Stimulated activated CD8-positive, alpha-beta memory T cell treated with anti-CD3 and anti-CD28 coated beads, Interleukin-2, amount 100 ng/mL, for 1 hour (primary cell): ENCODE measurements at regions not wholly inside any gene's neighbourhood (a gene's known extent, or its start where the extent isn't known, plus 50 kb on each side); places are given as distances from the start of the nearest gene placed in this dataset.

ENCODE experiments used
- DNase-seq, 2 donors: peaks; one replicate each; pipeline ENCODE4 v3.0.0-alpha.2; 2020; ENCODE audit warnings: low read depth in 2 of 2

DNA sequence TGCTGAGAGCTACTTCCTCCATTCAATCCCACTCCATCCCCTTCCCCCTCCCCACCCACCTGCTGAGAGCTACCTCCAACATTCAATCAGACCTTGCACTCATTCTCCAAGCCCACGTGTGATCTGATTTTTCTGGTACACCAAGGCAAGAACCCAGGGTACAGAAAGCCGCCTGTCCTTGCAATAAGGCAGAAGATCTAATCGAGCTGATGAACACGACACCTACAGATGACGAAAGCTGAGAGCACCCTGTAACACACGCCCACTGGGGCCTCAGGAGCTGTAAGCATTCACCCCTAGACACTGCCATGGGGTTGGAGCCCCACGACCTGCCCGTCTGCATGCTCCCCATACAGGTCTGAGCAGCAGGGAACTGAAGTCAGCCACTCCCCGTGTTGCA lies 58.3 kb downstream of the TRIML1 start:
- DNase-seq, result no peak

GRCh38 chr4:188198982-188199792 lies 59.9 kb downstream of the TRIML1 start:
- no peak for DNase-seq

DNA sequence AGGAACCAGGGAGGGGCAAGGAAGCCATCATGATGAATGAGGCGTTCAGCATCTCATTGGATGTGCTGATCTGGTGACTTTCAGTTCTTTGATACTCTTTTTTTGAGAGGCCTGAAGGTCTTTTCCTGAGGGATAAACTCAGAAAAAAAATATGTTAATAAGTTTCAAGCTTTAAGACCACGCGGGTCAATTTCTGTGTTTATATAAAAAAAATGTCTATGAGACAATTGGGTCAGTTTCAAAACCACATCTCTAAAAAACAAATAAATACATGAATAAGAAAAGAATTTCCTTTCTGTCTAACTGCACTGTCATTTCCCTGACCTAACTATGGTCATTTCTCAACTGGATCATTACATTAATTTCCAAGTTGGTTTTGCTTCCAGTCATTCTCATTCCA lies 62.6 kb downstream of the TRIML1 start:
- DNase-seq, result no peak

- no peak for DNase-seq
These were observed 67.5 kb downstream of the TRIML1 start for GRCh38 chr4:188206783-188207182.

DNA sequence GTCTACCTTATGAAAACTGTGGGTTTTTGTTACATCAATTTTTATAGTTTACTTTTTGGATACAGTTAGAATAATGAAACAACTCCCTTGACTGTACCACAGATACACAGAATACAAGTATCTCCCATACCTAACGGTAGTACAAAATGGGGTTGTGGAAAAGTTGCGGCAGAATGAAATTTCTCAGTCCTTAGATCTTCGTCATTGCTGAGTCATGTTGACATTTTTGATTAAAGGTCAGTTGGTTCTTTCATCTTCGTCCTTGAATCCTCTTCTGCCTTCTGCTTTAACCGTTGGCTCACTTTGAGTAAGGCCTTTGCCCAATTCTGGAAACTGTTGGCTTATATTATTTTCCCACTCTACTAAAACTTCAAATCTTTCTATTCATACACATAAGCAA lies 75.6 kb downstream of the TRIML1 start:
- no peak for DNase-seq

GRCh38 chr4:188218392-188218791 lies 79.2 kb downstream of the TRIML1 start:
- no peak for DNase-seq

DNA sequence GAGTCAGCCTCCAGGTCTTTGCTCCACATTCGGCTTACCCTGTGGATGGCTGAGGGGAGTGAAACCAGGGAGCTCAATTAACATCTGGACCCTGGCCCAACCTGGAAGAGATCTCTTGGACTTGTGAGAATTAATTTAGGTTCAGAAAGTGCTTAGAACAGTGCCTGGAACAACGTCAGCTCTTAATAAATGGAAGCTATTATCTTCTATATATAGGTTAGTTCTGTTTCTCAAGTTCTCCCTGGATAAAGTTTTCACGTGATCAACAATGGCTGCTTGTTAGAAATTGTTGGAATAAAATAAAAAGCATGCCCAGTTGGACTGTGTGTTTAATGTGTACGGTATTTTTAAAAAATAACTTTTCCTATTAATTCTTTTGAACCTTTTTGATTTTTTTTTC lies 80.8 kb downstream of the TRIML1 start:
- no peak for DNase-seq

DNA sequence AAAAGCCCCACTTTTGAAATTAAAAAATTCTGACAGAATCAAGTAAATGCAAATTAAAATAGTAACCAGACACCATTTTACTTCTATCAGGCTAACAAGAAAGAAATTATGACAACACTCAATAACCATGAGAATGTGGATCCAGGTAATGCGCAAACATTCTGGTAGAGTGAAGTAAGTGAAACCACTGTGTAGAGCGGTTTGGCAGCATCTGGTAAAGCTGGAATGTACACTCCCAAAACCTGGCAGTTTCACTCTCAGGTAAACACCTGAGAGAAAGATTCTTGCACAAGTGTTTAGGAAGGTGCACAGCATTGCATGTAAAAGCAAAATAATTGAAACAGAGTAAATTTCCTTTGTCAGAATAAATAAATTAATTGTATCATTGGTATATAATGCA lies 81.8 kb downstream of the TRIML1 start:
- DNase-seq, result no peak

DNA sequence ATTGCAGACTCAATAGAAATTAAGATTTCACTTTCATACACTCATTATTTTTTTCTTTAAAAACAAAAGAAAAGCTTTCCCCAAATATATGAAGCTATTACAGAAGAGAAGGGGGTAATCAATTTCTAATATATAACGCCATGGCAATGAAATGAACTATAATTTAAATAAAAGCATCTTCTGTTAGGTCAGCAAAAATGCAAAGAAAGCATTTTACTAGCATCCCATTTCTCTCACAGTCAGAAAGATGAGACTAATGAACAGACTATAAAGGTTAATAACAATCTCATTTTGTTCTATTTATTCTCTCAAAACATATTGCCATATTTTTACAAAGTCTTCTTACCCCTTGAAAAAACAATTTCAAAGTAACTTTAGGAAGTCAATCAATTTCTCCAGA lies 89.0 kb downstream of the TRIML1 start:
- no peak for DNase-seq

DNA sequence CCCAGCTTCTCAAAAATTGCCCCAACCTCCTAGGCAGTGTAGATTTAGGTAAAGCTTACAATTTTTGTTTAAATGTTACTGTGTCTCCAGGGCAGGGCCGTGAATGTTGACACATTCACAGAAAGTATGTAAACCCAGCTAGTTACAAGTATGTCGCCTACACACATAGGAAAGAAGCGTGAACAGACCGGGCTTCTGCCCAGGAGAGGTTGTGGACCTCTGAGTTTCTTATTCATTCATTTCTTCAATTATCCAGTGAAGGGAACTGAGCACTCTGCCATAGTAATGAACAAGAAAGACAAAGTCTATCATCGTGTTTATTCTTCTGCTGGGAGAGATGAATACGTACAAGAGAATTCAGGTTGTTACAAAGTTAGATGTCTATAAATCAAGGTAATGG lies 93.2 kb downstream of the TRIML1 start:
- no peak for DNase-seq

DNA sequence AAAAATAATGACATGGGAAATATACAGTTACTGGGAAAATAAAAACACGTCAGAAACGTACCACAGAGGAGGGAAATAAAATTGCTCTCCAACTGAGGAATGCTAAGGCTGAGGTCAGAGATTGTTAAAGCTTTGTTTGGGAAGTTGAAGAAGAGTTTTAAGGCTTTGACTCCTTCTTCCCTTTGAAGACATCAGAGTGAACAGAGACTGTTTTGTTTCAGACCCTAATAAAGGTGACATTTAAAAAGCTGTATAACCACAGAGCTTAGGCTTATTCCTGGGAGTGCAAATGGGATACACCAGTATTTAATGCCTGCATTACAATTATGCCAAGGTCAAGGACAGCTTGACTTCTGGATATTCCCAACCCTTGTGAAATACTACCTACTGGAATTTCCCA lies 102.8 kb downstream of the TRIML1 start:
- DNase-seq, result no peak

GRCh38 chr4:188245651-188246050 lies 106.4 kb downstream of the TRIML1 start:
- DNase-seq, result no peak

DNA sequence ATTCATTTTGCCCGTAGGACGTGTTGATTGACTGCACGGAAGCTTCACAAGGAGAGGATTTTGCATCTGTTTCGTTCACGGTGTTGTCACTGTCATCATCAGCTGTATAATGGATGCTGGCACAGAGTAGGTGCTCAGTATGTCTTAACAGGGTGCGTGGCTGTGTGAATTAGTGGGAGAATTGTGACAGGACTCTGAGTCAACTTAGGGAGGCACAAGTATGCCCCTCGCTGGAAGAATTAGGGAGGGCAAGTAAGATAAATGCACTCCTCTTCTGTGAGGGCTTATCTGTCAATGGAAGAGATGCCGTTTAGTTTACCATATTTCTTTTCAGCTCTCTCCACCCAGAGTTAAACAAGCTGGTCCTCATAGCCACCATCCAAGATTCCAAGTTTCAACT lies 107.2 kb downstream of the TRIML1 start:
- no peak for DNase-seq

GRCh38 chr4:188254211-188254610 lies 115.0 kb downstream of the TRIML1 start:
- no peak for DNase-seq

- DNase-seq, result no peak
These were observed 123.2 kb downstream of the TRIML1 start for GRCh38 chr4:188262464-188262863.

DNA sequence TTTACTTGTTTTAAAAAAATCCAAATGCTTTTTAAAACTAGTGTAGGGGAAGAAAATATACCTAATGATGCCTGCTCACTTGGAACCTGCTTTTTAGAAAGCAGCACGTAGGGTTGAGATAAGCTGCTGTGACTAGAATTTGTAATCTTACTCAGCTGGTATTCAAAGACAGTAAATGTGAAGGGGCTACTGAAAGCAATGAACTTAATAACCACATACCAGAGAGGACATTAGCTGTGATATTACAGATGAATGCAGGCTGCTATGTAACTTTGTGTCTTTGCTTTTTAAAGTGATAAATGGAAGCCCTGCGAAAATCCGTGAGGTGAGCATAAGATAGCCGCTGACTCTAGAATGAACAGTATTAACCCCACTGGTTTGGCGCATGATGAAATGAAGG lies 124.1 kb downstream of the TRIML1 start:
- no peak for DNase-seq

- DNase-seq, result no peak
These were observed 127.1 kb downstream of the TRIML1 start for GRCh38 chr4:188266386-188266785.

GRCh38 chr4:188268131-188268908 lies 129.1 kb downstream of the TRIML1 start:
- no peak for DNase-seq

- DNase-seq, result no peak
These were observed 131.2 kb downstream of the TRIML1 start for GRCh38 chr4:188270273-188271069.

GRCh38 chr4:188275686-188276085 lies 136.4 kb downstream of the TRIML1 start:
- no peak for DNase-seq

DNA sequence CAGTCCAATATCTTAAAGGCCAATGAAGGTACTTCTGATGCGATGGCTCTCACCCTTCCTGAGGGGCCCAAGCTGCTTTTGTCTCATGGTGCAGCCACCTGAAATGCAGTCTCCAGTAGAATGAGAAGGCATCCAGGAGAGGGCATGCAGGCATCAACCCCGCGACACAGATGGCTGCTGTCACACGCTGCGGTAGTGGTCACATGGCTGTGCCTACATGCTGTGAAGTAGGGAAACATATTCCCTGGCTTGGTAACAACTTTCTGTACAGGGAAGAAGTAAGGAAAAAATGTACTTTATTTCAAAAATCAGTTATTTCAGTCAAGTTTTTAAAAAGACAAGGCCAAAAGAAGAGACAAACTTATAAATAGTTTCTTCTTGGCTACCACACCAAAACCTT lies 139.9 kb downstream of the TRIML1 start:
- DNase-seq, result no peak

DNA sequence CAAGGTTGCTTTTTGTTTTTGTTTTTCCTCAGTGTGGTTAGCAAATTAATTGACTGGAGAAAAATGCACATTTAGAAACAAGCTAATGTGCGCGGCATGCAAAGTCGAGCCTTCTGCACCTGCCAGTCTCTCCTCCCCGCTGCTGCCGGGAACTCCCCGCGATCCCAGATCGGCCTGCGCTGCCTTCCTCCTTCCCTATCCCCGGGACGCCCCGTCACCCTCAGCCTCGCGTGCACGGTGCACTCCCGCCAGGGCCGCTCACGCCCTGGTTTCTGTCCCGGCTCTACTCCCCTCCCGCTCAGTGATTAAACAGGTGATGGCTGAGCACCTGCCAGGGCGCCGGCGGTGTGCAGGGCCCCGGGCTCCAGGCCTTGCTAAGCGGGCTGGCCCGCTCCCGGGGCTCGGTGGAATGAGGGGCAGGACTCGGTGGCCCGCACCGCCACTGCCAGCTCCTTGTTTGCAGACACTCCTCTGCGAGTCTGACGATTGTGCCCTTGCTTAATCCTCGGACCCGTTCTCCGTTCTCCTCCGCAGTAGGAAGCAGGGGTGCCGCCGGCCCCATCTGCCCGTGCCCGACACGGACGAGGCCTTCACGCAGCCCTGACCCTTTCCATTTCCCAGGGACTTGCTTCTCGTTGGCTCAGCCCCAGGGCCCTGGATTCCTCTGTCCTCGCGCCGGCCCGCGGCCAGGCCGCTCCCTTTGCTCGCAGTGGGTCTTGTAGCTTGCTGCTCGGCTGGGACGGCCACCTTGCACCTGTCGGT lies 143.4 kb downstream of the TRIML1 start:
- no peak for DNase-seq
